Endodermal cell (in vitro differentiated cells): ENCODE measurements at regions not wholly inside any gene's neighbourhood (a gene's known extent, or its start where the extent isn't known, plus 50 kb on each side); places are given as distances from the start of the nearest gene placed in this dataset.

Experiments used
- DNase-seq: peaks from one replicate; pipeline ENCODE4 v3.0.0-alpha.2; 2017
- H3K27ac ChIP-seq: 2 replicates; pipeline ENCODE4 v1.5.1; 2013; ENCODE audit warnings: mild to moderate bottlenecking, low read depth, low read length, moderate library complexity
- H3K27me3 ChIP-seq: 2 replicates; pipeline ENCODE4 v1.6.1; 2013; ENCODE audit warnings: mild to moderate bottlenecking, low read length, moderate library complexity; ENCODE audit not compliant: insufficient read depth, control insufficient read depth, poor library complexity, severe bottlenecking
- H3K36me3 ChIP-seq: 2 replicates; pipeline ENCODE4 v1.7.0; 2013; ENCODE audit warnings: mild to moderate bottlenecking, low read length, moderate library complexity; ENCODE audit not compliant: control insufficient read depth, insufficient read depth
- H3K4me1 ChIP-seq: one replicate; pipeline ENCODE4 v1.7.0; 2013; ENCODE audit warnings: low read length; ENCODE audit not compliant: control insufficient read depth, insufficient read depth
- H3K4me3 ChIP-seq: 2 replicates; pipeline ENCODE4 v1.5.1; 2013; ENCODE audit warnings: mild to moderate bottlenecking, low read length, moderate library complexity
- H3K9ac ChIP-seq: 2 replicates; pipeline ENCODE4 v1.6.1; 2013; ENCODE audit warnings: mild to moderate bottlenecking, low read length, moderate library complexity; ENCODE audit not compliant: poor library complexity, severe bottlenecking; ENCODE audit errors: extremely low read depth
- H3K9me3 ChIP-seq: 2 replicates; pipeline ENCODE4 v1.6.1; 2013; ENCODE audit warnings: mild to moderate bottlenecking, low read length, moderate library complexity; ENCODE audit not compliant: control insufficient read depth
- H3K27ac Mint-ChIP-seq: 2 replicates; pipeline ENCODE4 v1.8.0; 2020; ENCODE audit warnings: mixed read lengths
- H3K27me3 Mint-ChIP-seq: 2 replicates; pipeline ENCODE4 v1.8.0; 2021; ENCODE audit warnings: mild to moderate bottlenecking, mixed read lengths; ENCODE audit not compliant: insufficient read depth
- H3K36me3 Mint-ChIP-seq: 2 replicates; pipeline ENCODE4 v1.8.0; 2020; ENCODE audit warnings: low read depth, mixed read lengths
- H3K4me1 Mint-ChIP-seq: 2 replicates; pipeline ENCODE4 v1.8.0; 2020; ENCODE audit warnings: mixed read lengths
- H3K4me3 Mint-ChIP-seq: 2 replicates; pipeline ENCODE4 v1.8.0; 2020; ENCODE audit warnings: mild to moderate bottlenecking, moderate library complexity, mixed read lengths
- H3K9me3 Mint-ChIP-seq: 2 replicates; pipeline ENCODE4 v1.8.0; 2020; ENCODE audit warnings: mild to moderate bottlenecking, mixed read lengths
- WGBS, 2 experiments: methylation state at CpG; one replicate each; pipeline versions ENCODE4 v1.1.5 to v1.1.7; 2013; ENCODE audit warnings: missing lambda C conversion rate in 2 of 2, mixed read lengths in 1 of 2; ENCODE audit not compliant: insufficient coverage in 1 of 2, insufficient read length in 1 of 2; 5-methylcytosine and 5-hydroxymethylcytosine counted together
- TF ChIP-seq, protein P1 (sequence below): fragments of 200-600 bp; sonication (generic); conservative IDR thresholded peaks from 2 replicates; pipeline ENCODE4 v1.5.0; 2021; ENCODE audit warnings: antibody characterized with exemption, mild to moderate bottlenecking

DNA sequence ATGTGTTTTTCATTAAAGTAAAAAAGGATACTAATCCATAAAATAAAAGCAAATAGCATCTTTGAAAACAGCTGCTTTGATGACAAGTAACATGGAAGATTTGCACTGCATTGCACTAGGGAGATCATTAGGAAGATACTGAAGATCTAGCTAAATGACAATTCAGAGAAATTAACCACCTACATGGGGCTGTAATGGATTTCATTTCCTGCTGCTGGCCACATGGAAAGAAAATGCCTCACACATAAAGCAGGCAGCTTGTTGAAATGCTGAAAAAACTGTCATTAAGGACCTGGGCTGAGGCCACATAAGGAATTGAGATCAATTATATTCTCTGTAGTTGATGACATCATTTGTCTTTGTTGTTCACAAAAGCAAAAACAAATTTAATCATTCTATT, 94.1 kb downstream of the PYDC2 start:
- no peak overlapping the region for H3K9ac ChIP-seq
- H3K36me3 Mint-ChIP-seq: peaks cover 6% of the 10 kb centered on the region
- no peak overlapping the region for H3K4me3 ChIP-seq
- H3K27me3 Mint-ChIP-seq: no peaks in the 10 kb centered on the region
- H3K27ac ChIP-seq: no peak overlapping the region
- peaks cover 33% of the 10 kb centered on the region for H3K9me3 ChIP-seq
- peaks cover 2% of the 10 kb centered on the region for H3K4me1 Mint-ChIP-seq
- no peak overlapping the region for H3K27ac Mint-ChIP-seq
- no peak for DNase-seq
- H3K4me3 Mint-ChIP-seq: no peak overlapping the region
- H3K27me3 ChIP-seq: no peaks in the 10 kb centered on the region
- TF ChIP-seq, protein P1, sequence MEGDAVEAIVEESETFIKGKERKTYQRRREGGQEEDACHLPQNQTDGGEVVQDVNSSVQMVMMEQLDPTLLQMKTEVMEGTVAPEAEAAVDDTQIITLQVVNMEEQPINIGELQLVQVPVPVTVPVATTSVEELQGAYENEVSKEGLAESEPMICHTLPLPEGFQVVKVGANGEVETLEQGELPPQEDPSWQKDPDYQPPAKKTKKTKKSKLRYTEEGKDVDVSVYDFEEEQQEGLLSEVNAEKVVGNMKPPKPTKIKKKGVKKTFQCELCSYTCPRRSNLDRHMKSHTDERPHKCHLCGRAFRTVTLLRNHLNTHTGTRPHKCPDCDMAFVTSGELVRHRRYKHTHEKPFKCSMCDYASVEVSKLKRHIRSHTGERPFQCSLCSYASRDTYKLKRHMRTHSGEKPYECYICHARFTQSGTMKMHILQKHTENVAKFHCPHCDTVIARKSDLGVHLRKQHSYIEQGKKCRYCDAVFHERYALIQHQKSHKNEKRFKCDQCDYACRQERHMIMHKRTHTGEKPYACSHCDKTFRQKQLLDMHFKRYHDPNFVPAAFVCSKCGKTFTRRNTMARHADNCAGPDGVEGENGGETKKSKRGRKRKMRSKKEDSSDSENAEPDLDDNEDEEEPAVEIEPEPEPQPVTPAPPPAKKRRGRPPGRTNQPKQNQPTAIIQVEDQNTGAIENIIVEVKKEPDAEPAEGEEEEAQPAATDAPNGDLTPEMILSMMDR: no peak
- H3K36me3 ChIP-seq: peaks cover 5% of the 10 kb centered on the region
- peaks cover 21% of the 10 kb centered on the region for H3K9me3 Mint-ChIP-seq
- peaks cover 2% of the 10 kb centered on the region for H3K4me1 ChIP-seq

DNA sequence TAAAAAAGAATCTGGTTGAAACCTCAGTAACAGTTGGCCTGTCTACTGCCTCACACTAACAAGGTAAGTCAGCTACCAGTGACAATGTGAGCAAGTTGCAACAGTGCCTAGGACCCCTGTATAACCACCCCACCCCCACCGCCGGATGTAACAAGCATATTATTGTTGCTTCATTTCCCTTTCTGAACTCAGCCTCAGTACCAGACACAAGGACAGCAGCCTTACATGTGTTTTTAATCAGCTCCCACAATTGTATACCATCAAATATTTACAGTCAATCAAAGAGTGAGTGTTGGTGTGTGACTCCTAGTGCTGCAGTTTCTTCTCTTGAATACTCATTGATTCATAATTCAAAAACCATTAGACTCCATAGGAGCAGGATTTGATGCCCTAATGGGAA, 96.4 kb downstream of the PYDC2 start:
- no peak for DNase-seq
- Histone ChIP-seq H3K4me1 (peaks cover 2% of the 10 kb centered on the region), H3K9ac (no peak overlapping the region), H3K36me3 (peaks cover 5% of the 10 kb centered on the region), H3K9me3 (peaks cover 56% of the 10 kb centered on the region), H3K27me3 (no peaks in the 10 kb centered on the region), H3K4me3 (peak overlapping the region; percentile 32), H3K27ac (no peak overlapping the region)
- no peak overlapping the region for H3K4me3 Mint-ChIP-seq
- WGBS, 2 experiments: 93 to 100% methylated on average over 2 of the region's 2 CpGs
- TF ChIP-seq, protein P1: no peak
- peaks cover 6% of the 10 kb centered on the region for H3K36me3 Mint-ChIP-seq
- H3K4me1 Mint-ChIP-seq: peaks cover 2% of the 10 kb centered on the region
- H3K9me3 Mint-ChIP-seq: peaks cover 25% of the 10 kb centered on the region
- no peaks in the 10 kb centered on the region for H3K27me3 Mint-ChIP-seq
- H3K27ac Mint-ChIP-seq: no peak overlapping the region

DNA sequence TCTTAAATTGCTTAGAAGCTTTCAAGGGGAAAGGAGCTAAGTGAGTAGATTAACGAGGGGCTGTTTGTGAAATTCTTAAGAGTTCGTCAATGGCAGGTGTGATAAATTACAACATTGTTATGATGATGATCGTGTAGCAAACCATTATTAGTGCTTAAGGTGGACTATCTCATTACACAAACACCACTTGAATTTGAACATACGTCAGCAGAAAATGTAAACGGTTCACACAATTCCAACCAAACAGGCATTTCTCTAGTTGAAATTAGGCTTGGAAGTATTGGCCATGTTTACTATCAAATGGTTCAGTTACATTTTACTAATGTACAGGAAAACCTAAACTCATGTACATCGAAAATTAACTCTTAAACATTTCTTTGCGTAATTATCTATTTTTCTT, 102.8 kb downstream of the PYDC2 start:
- H3K27ac ChIP-seq: no peak overlapping the region
- H3K4me3 Mint-ChIP-seq: no peak overlapping the region
- H3K27me3 Mint-ChIP-seq: no peaks in the 10 kb centered on the region
- peaks cover 34% of the 10 kb centered on the region for H3K9me3 ChIP-seq
- no peak overlapping the region for H3K9ac ChIP-seq
- no peaks in the 10 kb centered on the region for H3K4me1 ChIP-seq
- no peaks in the 10 kb centered on the region for H3K36me3 Mint-ChIP-seq
- H3K9me3 Mint-ChIP-seq: peaks cover 6% of the 10 kb centered on the region
- no peak overlapping the region for H3K4me3 ChIP-seq
- no peak for DNase-seq
- H3K36me3 ChIP-seq: no peaks in the 10 kb centered on the region
- H3K27me3 ChIP-seq: no peaks in the 10 kb centered on the region
- TF ChIP-seq, protein P1: no peak
- WGBS, 2 experiments: 92 to 100% methylated on average over 2 to 6 of the region's 7 CpGs
- peaks cover 8% of the 10 kb centered on the region for H3K4me1 Mint-ChIP-seq
- no peak overlapping the region for H3K27ac Mint-ChIP-seq
